NB4 (cell line): ENCODE measurements at regions not wholly inside any gene's neighbourhood (a gene's known extent, or its start where the extent isn't known, plus 50 kb on each side); places are given as distances from the start of the nearest gene placed in this dataset.

Experiments
- DNase-seq: peaks from one replicate; pipeline ENCODE4 v3.0.0; 2010; ENCODE audit warnings: low read depth
- H3K4me3 ChIP-seq: one replicate; pipeline ENCODE4 v1.5.1; 2011; ENCODE audit warnings: mild to moderate bottlenecking, low read depth, low read length, moderate library complexity
- CTCF ChIP-seq: IDR thresholded peaks from one replicate; pipeline ENCODE4 v1.5.1; 2012; ENCODE audit warnings: low read depth, low read length
- MAX ChIP-seq: IDR thresholded peaks from 2 replicates; pipeline ENCODE4 v1.6.1; 2011; ENCODE audit warnings: low read depth, low read length
- MYC ChIP-seq: IDR thresholded peaks from 2 replicates; pipeline ENCODE4 v1.6.1; 2011; ENCODE audit warnings: low read depth, low read length
- POLR2A ChIP-seq: IDR thresholded peaks from 2 replicates; pipeline ENCODE4 v1.6.1; 2011; ENCODE audit warnings: mild to moderate bottlenecking; ENCODE audit not compliant: insufficient read length; ENCODE audit errors: extremely low read depth

GRCh38 chr18:25679491-25679890 is 327.5 kb upstream of the ZNF521 start:
- DNase-seq: no peak
- TF ChIP-seq MYC (no peak), POLR2A (no peak), MAX (no peak), CTCF (no peak)
- no peak overlapping the region for H3K4me3 ChIP-seq

- no peak overlapping the region for H3K4me3 ChIP-seq
- no peak for DNase-seq
- TF ChIP-seq POLR2A (no peak), MYC (no peak), MAX (no peak), CTCF (no peak)
Measured at GRCh38 chr18:25678221-25678620, 326.3 kb upstream of the ZNF521 start.

GRCh38 chr18:25675123-25675850 is 323.3 kb upstream of the ZNF521 start:
- DNase-seq: no peak
- TF ChIP-seq MYC (no peak), POLR2A (no peak), CTCF (no peak), MAX (no peak)
- H3K4me3 ChIP-seq: no peak overlapping the region

GRCh38 chr18:25674183-25674582 is 322.2 kb upstream of the ZNF521 start:
- no peak for DNase-seq
- TF ChIP-seq CTCF: no peak
- TF ChIP-seq POLR2A: no peak
- TF ChIP-seq MYC: no peak
- no peak for TF ChIP-seq MAX

GRCh38 chr18:25672490-25672889 is 320.5 kb upstream of the ZNF521 start:
- TF ChIP-seq MYC (no peak), POLR2A (no peak), CTCF (no peak), MAX (no peak)
- no peak overlapping the region for H3K4me3 ChIP-seq
- peak; percentile 3 for DNase-seq

More at GRCh38 chr18:25674183-25674582, 322.2 kb upstream of the ZNF521 start:
- no peak overlapping the region for H3K4me3 ChIP-seq
